ENCODE measurements at regions not wholly inside any gene's neighbourhood (a gene's known extent, or its start where the extent isn't known, plus 50 kb on each side); places are given as distances from the start of the nearest gene placed in this dataset.

- no peak for DNase-seq (ENCODE audit: low read depth in 1 of 2, low spot score in 1 of 2)
Measured at GRCh38 chr9:80874276-80874675, 815.1 kb downstream of the TLE1 start.

GRCh38 chr9:80873861-80874260 lies 815.5 kb downstream of the TLE1 start:
- no peak for DNase-seq (ENCODE audit: low read depth in 1 of 2, low spot score in 1 of 2)

DNA sequence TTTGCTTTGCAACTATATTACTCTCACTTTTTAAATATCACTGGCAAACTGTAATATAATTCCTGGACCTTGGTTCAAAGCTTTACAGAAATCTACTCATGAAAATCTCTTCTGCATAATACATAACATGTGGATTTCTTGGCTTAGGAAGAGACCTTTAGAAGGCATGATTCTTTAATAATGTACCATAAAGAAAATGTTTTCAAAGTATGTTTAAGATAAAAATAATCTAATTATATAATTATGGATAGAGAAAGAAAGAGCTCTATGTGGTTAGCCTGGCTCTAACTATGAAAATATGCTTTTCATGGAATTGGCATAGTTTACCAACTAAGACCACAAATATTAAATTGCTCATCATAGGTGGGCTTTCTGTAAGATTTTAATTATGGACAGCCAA lies 817.8 kb downstream of the TLE1 start:
- no peak for DNase-seq (ENCODE audit: low read depth in 1 of 2, low spot score in 1 of 2)

DNA sequence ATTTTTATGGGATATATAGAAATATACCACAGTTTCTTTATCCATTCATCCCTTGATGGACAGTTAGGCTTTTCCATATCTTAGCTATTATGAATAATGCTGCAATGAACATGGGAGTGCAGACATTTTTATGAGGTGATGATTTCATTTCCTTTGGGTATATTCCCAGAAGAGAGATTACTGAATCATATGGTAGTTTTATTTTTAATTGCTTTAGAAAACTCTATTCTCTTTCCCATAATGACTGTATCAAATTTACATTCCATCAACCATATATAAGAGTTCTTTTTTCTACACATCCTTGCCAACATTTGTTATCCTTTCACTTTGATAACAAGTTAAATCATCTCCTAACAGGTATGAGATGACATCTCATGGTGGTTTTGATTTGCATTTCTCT lies 821.6 kb downstream of the TLE1 start:
- no peak for DNase-seq (ENCODE audit: low read depth in 1 of 2, low spot score in 1 of 2)

GRCh38 chr9:80866576-80867227 lies 822.6 kb downstream of the TLE1 start:
- DNase-seq (ENCODE audit: low read depth in 1 of 2, low spot score in 1 of 2) = no peak

DNA sequence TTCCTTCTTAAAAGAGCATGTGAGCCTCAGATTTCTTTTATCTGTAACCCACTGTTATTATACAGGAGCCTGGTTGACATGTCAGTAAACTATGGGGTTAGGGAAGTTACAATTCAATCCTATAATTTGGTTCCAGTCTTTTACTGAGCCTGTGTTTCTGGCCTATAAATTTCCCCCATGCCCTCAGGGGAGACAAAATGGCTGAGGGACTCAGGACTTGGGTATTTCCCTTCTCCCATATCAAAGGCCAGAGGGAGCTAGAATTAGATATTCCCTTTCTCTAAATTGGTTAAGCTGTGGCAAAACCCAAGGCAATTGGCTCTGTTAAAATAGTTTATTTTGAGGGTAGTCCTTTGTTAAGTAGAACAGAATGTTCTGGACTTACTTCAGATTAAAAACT lies 823.2 kb downstream of the TLE1 start:
- DNase-seq (ENCODE audit: low read depth in 1 of 2, low spot score in 1 of 2) = no peak

GRCh38 chr9:80843028-80843427 lies 846.3 kb downstream of the TLE1 start:
- no peak for DNase-seq (ENCODE audit: low read depth in 1 of 2, low spot score in 1 of 2)

GRCh38 chr9:80842389-80842788 lies 847.0 kb downstream of the TLE1 start:
- DNase-seq (ENCODE audit: low read depth in 1 of 2, low spot score in 1 of 2) = no peak

DNA sequence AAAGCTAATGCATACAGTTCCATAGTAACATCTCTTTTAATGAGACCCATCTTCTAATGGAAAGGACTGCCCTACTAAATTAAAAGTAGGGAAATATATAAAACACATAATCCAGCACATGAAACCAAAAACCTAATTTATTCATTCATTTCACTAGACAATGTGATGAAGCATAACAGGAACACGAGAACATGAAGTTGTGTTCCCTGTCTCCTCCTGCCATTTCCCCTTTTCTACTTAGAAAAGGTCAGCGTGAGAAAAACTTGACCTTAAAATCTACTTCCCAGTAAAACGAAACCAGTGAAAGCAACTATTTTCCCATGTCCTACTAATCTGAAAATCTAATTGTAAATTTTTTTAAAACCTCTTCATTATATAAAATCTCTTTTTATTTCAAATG lies 847.5 kb downstream of the TLE1 start:
- DNase-seq (ENCODE audit: low read depth in 1 of 2, low spot score in 1 of 2) = no peak

- DNase-seq (ENCODE audit: low read depth in 1 of 2, low spot score in 1 of 2) = no peak
Measured at GRCh38 chr9:80839821-80840675, 849.3 kb downstream of the TLE1 start.

GRCh38 chr9:80836013-80836412 lies 853.3 kb downstream of the TLE1 start:
- no peak for DNase-seq (ENCODE audit: low read depth in 1 of 2, low spot score in 1 of 2)

GRCh38 chr9:80831751-80832150 lies 857.6 kb downstream of the TLE1 start:
- DNase-seq (ENCODE audit: low read depth in 1 of 2, low spot score in 1 of 2) = no peak

- no peak for DNase-seq (ENCODE audit: low read depth in 1 of 2, low spot score in 1 of 2)
Measured at GRCh38 chr9:80811656-80812055, 877.7 kb downstream of the TLE1 start.

- DNase-seq (ENCODE audit: low read depth in 1 of 2, low spot score in 1 of 2) = no peak
Measured at GRCh38 chr9:80811003-80811402, 878.3 kb downstream of the TLE1 start.

DNA sequence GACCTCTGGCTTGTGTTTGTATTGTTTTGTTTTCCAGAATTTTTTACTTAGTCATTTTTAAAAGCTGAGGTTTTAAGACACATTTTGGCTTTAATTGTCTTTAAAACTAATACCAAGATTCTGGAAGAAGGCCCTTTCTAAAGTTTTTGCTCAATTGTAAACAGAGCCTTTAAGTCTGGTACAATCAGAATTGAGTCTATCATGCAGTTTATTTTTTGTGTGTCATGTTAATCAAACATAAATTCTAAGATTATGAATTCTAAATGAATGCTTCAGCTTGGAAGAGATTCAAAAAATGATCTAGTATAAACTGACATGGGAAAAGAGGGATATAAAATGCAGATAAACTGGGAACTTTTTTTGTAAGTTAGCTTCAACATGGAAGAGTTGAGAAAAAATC lies 882.7 kb downstream of the TLE1 start:
- DNase-seq (ENCODE audit: low read depth in 1 of 2, low spot score in 1 of 2) = no peak

DNA sequence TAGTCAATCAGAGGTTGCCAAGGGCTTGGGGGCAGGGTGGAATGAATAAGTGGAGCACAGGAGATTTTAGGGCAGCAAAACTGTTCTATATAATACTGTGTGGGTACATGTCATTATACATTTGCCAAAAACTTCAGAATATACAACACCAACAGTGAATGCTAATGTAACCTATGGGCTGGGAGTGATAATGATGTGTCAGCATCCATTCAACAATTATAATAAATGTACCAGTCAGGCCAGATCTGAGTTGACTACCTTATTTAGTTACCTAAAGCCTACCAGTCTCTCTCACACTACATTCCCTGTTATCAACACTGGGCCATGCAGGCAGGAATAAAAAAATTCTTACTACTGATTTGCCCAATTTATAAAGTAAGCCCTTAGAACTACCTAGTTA lies 884.5 kb downstream of the TLE1 start:
- no peak for DNase-seq (ENCODE audit: low read depth in 1 of 2, low spot score in 1 of 2)

- no peak for DNase-seq (ENCODE audit: low read depth in 1 of 2, low spot score in 1 of 2)
Measured at GRCh38 chr9:80797831-80798688, 891.3 kb downstream of the TLE1 start.

DNA sequence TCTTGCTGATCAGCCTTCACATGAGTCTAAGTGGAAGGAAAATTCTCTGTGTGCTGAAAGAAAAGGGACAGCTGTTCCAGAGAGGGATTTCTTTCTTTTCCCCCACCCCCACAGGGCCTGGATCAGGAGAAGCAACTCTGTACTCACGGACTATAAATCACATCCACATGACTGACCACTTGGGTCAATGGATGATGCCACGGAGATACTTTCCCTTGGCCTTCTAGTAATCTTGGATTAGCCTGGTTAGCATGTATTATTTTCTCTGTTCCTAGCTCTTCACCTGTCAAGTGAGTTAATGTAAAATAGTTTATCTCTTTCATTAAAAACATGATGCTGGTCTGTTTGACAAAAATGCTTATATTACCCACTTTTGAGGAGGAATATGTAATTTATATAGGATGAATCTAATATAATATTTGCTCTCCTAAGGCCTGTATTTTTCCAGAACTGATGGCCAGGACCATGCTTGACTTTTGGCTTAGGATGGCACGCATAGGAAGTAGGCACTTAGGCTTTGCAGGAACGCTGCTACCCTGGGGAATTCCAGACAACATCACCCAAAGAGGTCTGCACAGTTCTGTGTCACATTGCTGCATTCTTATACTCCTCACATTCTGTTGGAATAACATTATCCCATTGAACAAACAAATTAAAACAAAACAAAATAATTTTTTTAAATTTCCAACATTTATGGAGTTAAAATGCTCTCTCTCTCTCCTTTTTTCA lies 892.1 kb downstream of the TLE1 start:
- DNase-seq (ENCODE audit: low read depth in 1 of 2, low spot score in 1 of 2) = no peak

- DNase-seq (ENCODE audit: low read depth in 1 of 2, low spot score in 1 of 2) = no peak
Measured at GRCh38 chr9:80796632-80797031, 892.7 kb downstream of the TLE1 start.

GRCh38 chr9:80794197-80794596 lies 895.1 kb downstream of the TLE1 start:
- no peak for DNase-seq (ENCODE audit: low read depth in 1 of 2, low spot score in 1 of 2)

DNA sequence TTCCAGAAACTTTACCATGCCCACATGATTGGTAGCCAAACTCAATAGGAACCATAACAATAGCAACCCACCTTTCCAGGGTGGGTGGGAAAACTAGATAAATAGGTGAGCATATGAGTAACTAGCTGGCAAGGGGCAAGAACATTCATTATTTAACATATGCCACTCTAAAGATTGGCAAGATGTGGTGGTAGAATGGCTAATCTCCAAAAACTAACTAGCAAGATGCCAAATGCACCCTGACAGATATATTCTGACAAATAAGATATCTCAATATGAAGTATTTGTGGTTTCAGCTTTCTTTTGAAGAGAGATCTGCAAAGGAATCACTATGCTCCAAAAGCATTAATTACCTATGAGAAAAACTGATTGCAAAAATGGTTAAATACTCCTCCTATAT lies 895.6 kb downstream of the TLE1 start:
- DNase-seq (ENCODE audit: low read depth in 1 of 2, low spot score in 1 of 2) = no peak
